A549 (cell line): ENCODE measurements at regions not wholly inside any gene's neighbourhood (a gene's known extent, or its start where the extent isn't known, plus 50 kb on each side); places are given as distances from the start of the nearest gene placed in this dataset.

Source experiments
- BHLHE40 ChIP-seq: IDR thresholded peaks from 2 replicates; pipeline ENCODE4 v1.6.1; 2012; ENCODE audit warnings: low read depth, low read length, inconsistent platforms
- CTCF ChIP-seq: fragments of >200 bp; sonication (Bioruptor Twin); formaldehyde crosslinking; IDR thresholded peaks from 3 replicates; pipeline ENCODE4 v1.5.1; 2016
- E2F6 ChIP-seq: IDR thresholded peaks from 2 replicates; pipeline ENCODE4 v1.6.1; 2012; ENCODE audit warnings: low read depth, borderline replicate concordance
- EP300 ChIP-seq, 2 experiments: fragments of >200 bp; sonication (Bioruptor Twin); formaldehyde crosslinking; IDR thresholded peaks; 2 replicates in 1 of 2; 3 replicates in 1 of 2; pipeline ENCODE4 v1.6.1; 2016 to 2017
- JUNB ChIP-seq: fragments of >200 bp; sonication (Bioruptor Twin); formaldehyde crosslinking; IDR thresholded peaks from 2 replicates; pipeline ENCODE4 v1.6.1; 2016
- NFE2L2 ChIP-seq: fragments of 150-350 bp; conservative IDR thresholded peaks from 2 replicates; pipeline ENCODE4 v1.6.1; 2014; ENCODE audit warnings: low read length
- PHF8 ChIP-seq: fragments of 200-600 bp; sonication (generic); IDR thresholded peaks from 2 replicates; pipeline ENCODE4 v1.6.1; 2016; ENCODE audit warnings: low read depth, mild to moderate bottlenecking, antibody characterized with exemption, moderate library complexity, borderline replicate concordance
- REST ChIP-seq: fragments of 200-600 bp; sonication (generic); IDR thresholded peaks from 2 replicates; pipeline ENCODE4 v1.6.1; 2016; ENCODE audit warnings: antibody characterized with exemption, mild to moderate bottlenecking, moderate library complexity
- RFX5 ChIP-seq: fragments of 450-650 bp; IDR thresholded peaks from 2 replicates; pipeline ENCODE4 v1.7.1; 2014; ENCODE audit warnings: antibody characterized with exemption, mild to moderate bottlenecking, moderate library complexity
- ZFP36 ChIP-seq: fragments of 450-650 bp; IDR thresholded peaks from 2 replicates; pipeline ENCODE4 v1.6.1; 2014; ENCODE audit warnings: borderline replicate concordance; ENCODE audit not compliant: partially characterized antibody

GRCh38 chr4:152010710-152011079 lies 249.9 kb upstream of the GATB start:
- no peak for TF ChIP-seq CTCF
- no peak for TF ChIP-seq REST
- TF ChIP-seq ZFP36: no peak
- TF ChIP-seq NFE2L2: no peak
- TF ChIP-seq EP300 (IDR thresholded peaks at IDR 0.05): no peak
- TF ChIP-seq JUNB: no peak
- no peak for TF ChIP-seq RFX5
- TF ChIP-seq E2F6: no peak
- no peak for TF ChIP-seq PHF8
- no peak for TF ChIP-seq BHLHE40
